IMR-90 (cell line): ENCODE measurements at regions not wholly inside any gene's neighbourhood (a gene's known extent, or its start where the extent isn't known, plus 50 kb on each side); places are given as distances from the start of the nearest gene placed in this dataset.

Source experiments
- ATAC-seq: fragments of 200-7000 bp; cut with Tn5 transposase; 2 replicates; pipeline ENCODE4 v1.9.1; 2020; ENCODE audit warnings: low read depth, mild to moderate bottlenecking, moderate library complexity
- BruUV-seq: library from RNA; stranded (reverse); fragments of 400-500 nt; replicated peaks from 2 replicates; lab custom pipeline; 2021; lab: Mats Ljungman, UMichigan
- CTCF ChIA-PET: fragments of 300-600 bp; formaldehyde crosslinking; extraction: SDS; loops from one replicate; lab custom pipeline; 2021; ENCODE audit warnings: antibody characterized with exemption; lab: Yijun Ruan, JAX
- POLR2A ChIA-PET: fragments of 300-600 bp; sonication (Branson Sonifier 250); formaldehyde crosslinking; loops from one replicate; lab custom pipeline; 2022; ENCODE audit warnings: antibody characterized with exemption; ENCODE audit not compliant: unreplicated experiment; lab: Charles Lee
- DNase-seq: peaks from one replicate; pipeline ENCODE4 v3.0.0; 2013
- H2AFZ ChIP-seq: replicated peaks from 2 replicates; pipeline ENCODE3; 2013; ENCODE audit warnings: low read length, mild to moderate bottlenecking; ENCODE audit not compliant: poor library complexity
- H2AK5ac ChIP-seq: 2 replicates; pipeline ENCODE4 v1.6.1; 2013; ENCODE audit warnings: low read depth, low read length, inconsistent platforms
- H2AK9ac ChIP-seq: replicated peaks from 2 replicates; pipeline ENCODE3; 2013; ENCODE audit warnings: mild to moderate bottlenecking, low read depth, low read length, moderate library complexity; ENCODE audit not compliant: poor library complexity
- H2BK120ac ChIP-seq: 2 replicates; pipeline ENCODE4 v1.6.1; 2013; ENCODE audit warnings: low read depth, low read length, inconsistent platforms
- H2BK15ac ChIP-seq: 3 replicates; pipeline ENCODE4 v1.6.1; 2013; ENCODE audit warnings: low read depth, low read length, inconsistent platforms
- H2BK20ac ChIP-seq: 2 replicates; pipeline ENCODE4 v1.6.1; 2013; ENCODE audit warnings: low read depth, mild to moderate bottlenecking, inconsistent platforms, low read length, moderate library complexity
- H2BK5ac ChIP-seq: 2 replicates; pipeline ENCODE4 v1.6.1; 2013; ENCODE audit warnings: mild to moderate bottlenecking, low read depth, low read length, inconsistent platforms; ENCODE audit not compliant: poor library complexity, severe bottlenecking
- H3K14ac ChIP-seq: replicated peaks from 2 replicates; pipeline ENCODE4 v1.6.1; 2013; ENCODE audit warnings: low read depth, low read length, inconsistent platforms
- H3K18ac ChIP-seq: 2 replicates; pipeline ENCODE4 v1.6.1; 2013; ENCODE audit warnings: low read depth, low read length, control low read depth
- H3K23ac ChIP-seq: 2 replicates; pipeline ENCODE4 v1.6.1; 2013; ENCODE audit warnings: low read depth, low read length, inconsistent platforms
- H3K27ac ChIP-seq: 2 replicates; pipeline ENCODE4 v1.5.1; 2013; ENCODE audit warnings: mild to moderate bottlenecking, control low read depth, low read length; ENCODE audit not compliant: insufficient read depth
- H3K27me3 ChIP-seq: 2 replicates; pipeline ENCODE4 v1.6.1; 2013; ENCODE audit warnings: low read length; ENCODE audit not compliant: control insufficient read depth, insufficient read depth
- H3K36me3 ChIP-seq: 2 replicates; pipeline ENCODE4 v1.6.1; 2013; ENCODE audit warnings: low read length, mixed read lengths; ENCODE audit not compliant: control insufficient read depth, insufficient read depth
- H3K4ac ChIP-seq: 2 replicates; pipeline ENCODE4 v1.6.1; 2013; ENCODE audit warnings: low read depth, low read length, inconsistent platforms
- H3K4me1 ChIP-seq: 2 replicates; pipeline ENCODE4 v1.6.1; 2013; ENCODE audit warnings: low read length, mixed read lengths; ENCODE audit not compliant: control insufficient read depth, insufficient read depth
- H3K4me2 ChIP-seq: 2 replicates; pipeline ENCODE4 v1.6.1; 2013; ENCODE audit warnings: low read depth, mild to moderate bottlenecking, control low read depth, low read length, moderate library complexity
- H3K4me3 ChIP-seq: 2 replicates; pipeline ENCODE4 v1.5.1; 2013; ENCODE audit warnings: low read depth, mild to moderate bottlenecking, control low read depth, low read length, moderate library complexity; ENCODE audit not compliant: insufficient read depth
- H3K56ac ChIP-seq: 2 replicates; pipeline ENCODE4 v1.6.1; 2013; ENCODE audit warnings: low read length, inconsistent platforms; ENCODE audit not compliant: insufficient read depth; ENCODE audit errors: extremely low read depth
- H3K79me1 ChIP-seq, 2 experiments: 2 replicates each; pipeline ENCODE4 v1.6.1; 2013; ENCODE audit warnings: low read length in 2 of 2, inconsistent platforms in 1 of 2, low read depth in 1 of 2
- H3K9ac ChIP-seq: 2 replicates; pipeline ENCODE4 v1.6.1; 2013; ENCODE audit warnings: low read depth, low read length, control low read depth
- H3K9me1 ChIP-seq: 2 replicates; pipeline ENCODE4 v1.6.1; 2013; ENCODE audit warnings: low read length, inconsistent platforms; ENCODE audit not compliant: insufficient read depth
- H3K9me3 ChIP-seq: 2 replicates; pipeline ENCODE4 v1.6.1; 2013; ENCODE audit warnings: low read length; ENCODE audit not compliant: control insufficient read depth, insufficient read depth
- H4K20me1 ChIP-seq: 2 replicates; pipeline ENCODE4 v1.6.1; 2013; ENCODE audit warnings: low read length, inconsistent platforms; ENCODE audit not compliant: insufficient read depth
- H4K5ac ChIP-seq: 2 replicates; pipeline ENCODE4 v1.6.1; 2013; ENCODE audit warnings: mild to moderate bottlenecking, low read depth, low read length, control low read depth
- H4K8ac ChIP-seq, 2 experiments: 2 replicates each; pipeline ENCODE4 v1.6.1; 2013; ENCODE audit warnings: low read depth in 2 of 2, low read length in 2 of 2, control low read depth in 1 of 2, inconsistent platforms in 1 of 2
- H4K91ac ChIP-seq: 2 replicates; pipeline ENCODE4 v1.6.1; 2013; ENCODE audit warnings: low read depth, low read length, inconsistent platforms; ENCODE audit not compliant: insufficient read depth
- BHLHE40 ChIP-seq: fragments of 150-350 bp; IDR thresholded peaks from 2 replicates; pipeline ENCODE4 v1.6.1; 2016; ENCODE audit warnings: mild to moderate bottlenecking, low read depth, low read length
- CEBPB ChIP-seq: IDR thresholded peaks from 2 replicates; pipeline ENCODE4 v1.6.1; 2012; ENCODE audit warnings: low read depth, low read length, improper control_type of control experiment
- CHD1 ChIP-seq: IDR thresholded peaks from 2 replicates; pipeline ENCODE4 v1.6.1; 2012; ENCODE audit warnings: low read depth, low read length, improper control_type of control experiment
- ELK1 ChIP-seq: fragments of 150-350 bp; IDR thresholded peaks from 2 replicates; pipeline ENCODE4 v1.6.1; 2016; ENCODE audit warnings: low read depth, mild to moderate bottlenecking, low read length, moderate library complexity, borderline replicate concordance
- MAFK ChIP-seq: IDR thresholded peaks from 2 replicates; pipeline ENCODE4 v1.6.1; 2012; ENCODE audit warnings: low read depth, low read length, improper control_type of control experiment
- MAZ ChIP-seq: IDR thresholded peaks from 2 replicates; pipeline ENCODE4 v1.6.1; 2012; ENCODE audit warnings: low read depth, mild to moderate bottlenecking, low read length, improper control_type of control experiment, moderate library complexity, borderline replicate concordance
- NFE2L2 ChIP-seq: fragments of 150-350 bp; IDR thresholded peaks from 2 replicates; pipeline ENCODE4 v1.6.1; 2016; ENCODE audit warnings: low read depth, mild to moderate bottlenecking, low read length
- RFX5 ChIP-seq: IDR thresholded peaks from 2 replicates; pipeline ENCODE4 v1.8.0; 2012; ENCODE audit warnings: low read depth, mild to moderate bottlenecking, low read length, moderate library complexity
- USF2 ChIP-seq: fragments of 150-350 bp; IDR thresholded peaks from 2 replicates; pipeline ENCODE4 v1.6.1; 2017; ENCODE audit warnings: mild to moderate bottlenecking, antibody characterized with exemption, low read length, low read depth
- dilution Hi-C: fragments of 300-500 bp; cut with HindIII; formaldehyde crosslinking; loops from one replicate; pipeline ENCODE4 v1.14.3; 2018; ENCODE audit warnings: low sequenced_read_pairs; ENCODE audit not compliant: unreplicated experiment
- in situ Hi-C: fragments of 300-500 bp; cut with MboI; formaldehyde crosslinking; loops from 3 replicates; pipeline ENCODE4 v1.14.3; 2019; ENCODE audit warnings: low sequenced_read_pairs, inconsistent platforms, mixed read lengths
- intact Hi-C: fragments of 100-400 bp; cut with micrococcal nuclease; formaldehyde crosslinking; loops from 2 replicates; pipeline ENCODE4 v1.10.0; 2022

- no peak overlapping the region for H3K56ac ChIP-seq
- H3K14ac ChIP-seq = no peak overlapping the region
- dilution Hi-C loops (no loop called here), in situ Hi-C loops (no loop called here), intact Hi-C loops (no loop called here)
- H3K27ac ChIP-seq = no peak overlapping the region
- CTCF ChIA-PET = no interaction called here
- H3K9me1 ChIP-seq = no peaks in the 10 kb centered on the region
- no peaks in the 10 kb centered on the region for H4K20me1 ChIP-seq
- H4K8ac ChIP-seq = no peak overlapping the region
- no peak overlapping the region for H2AK9ac ChIP-seq
- H4K5ac ChIP-seq = no peak overlapping the region
- POLR2A ChIA-PET = no interaction called here
- no peak overlapping the region for H2AFZ ChIP-seq
- H3K9ac ChIP-seq = no peak overlapping the region
- H2BK15ac ChIP-seq = no peak overlapping the region
- DNase-seq = no peak
- H2BK120ac ChIP-seq = no peak overlapping the region
- no peak overlapping the region for H3K4me3 ChIP-seq
- H3K27me3 ChIP-seq = no peaks in the 10 kb centered on the region
- H3K23ac ChIP-seq = no peak overlapping the region
- H3K18ac ChIP-seq = no peak overlapping the region
- H2AK5ac ChIP-seq = no peak overlapping the region
- TF ChIP-seq USF2 = no peak
- TF ChIP-seq MAZ = no peak
- no peak for TF ChIP-seq RFX5
- TF ChIP-seq NFE2L2 = no peak
- TF ChIP-seq CHD1 = no peak
- no peak for TF ChIP-seq CEBPB
- no peak for TF ChIP-seq MAFK
- TF ChIP-seq BHLHE40 = no peak
- no peak for TF ChIP-seq ELK1
- H2BK5ac ChIP-seq = no peak overlapping the region
- no TSS peak for BruUV-seq
- no peak overlapping the region for H2BK20ac ChIP-seq
- H4K91ac ChIP-seq = no peak overlapping the region
- H3K79me1 ChIP-seq = no peaks in the 10 kb centered on the region
- ATAC-seq = no peak
- H3K9me3 ChIP-seq = no peaks in the 10 kb centered on the region
- no peaks in the 10 kb centered on the region for H3K4me1 ChIP-seq
- H3K36me3 ChIP-seq = no peaks in the 10 kb centered on the region
- no peak overlapping the region for H3K4me2 ChIP-seq
- no peak overlapping the region for H3K4ac ChIP-seq
Observed at GRCh38 chr11:37916331-37916730, 1318.3 kb upstream of the RAG2 start.
